ENCODE measurements at regions not wholly inside any gene's neighbourhood (a gene's known extent, or its start where the extent isn't known, plus 50 kb on each side); places are given as distances from the start of the nearest gene placed in this dataset.

GRCh38 chr10:108771106-108771505, 1152.2 kb downstream of the XPNPEP1 start:
- Histone ChIP-seq H3K23me2 (ENCODE audit: insufficient read length, low read depth, low read length, poor library complexity, severe bottlenecking) (no peaks in the 10 kb centered on the region), H3K4me2 (ENCODE audit: insufficient read depth, insufficient read length, low read length) (no peak overlapping the region), H2BK15ac (ENCODE audit: low read depth, low read length) (no peak overlapping the region), H3K4ac (ENCODE audit: low read depth, low read length) (no peak overlapping the region), H3K56ac (ENCODE audit: insufficient read length, low read depth, low read length) (no peak overlapping the region), H3T11ph (ENCODE audit: low read length) (no peak overlapping the region), H4K20me1 (ENCODE audit: control insufficient read depth, insufficient read depth, insufficient read length) (no peaks in the 10 kb centered on the region), H4K8ac (replicated peaks; ENCODE audit: insufficient read length, low read depth, low read length) (no peak overlapping the region), H4K5ac (ENCODE audit: insufficient read length, low read depth, low read length) (no peak overlapping the region), H3K18ac (ENCODE audit: insufficient read length, low read depth, low read length) (no peak overlapping the region), H3K9ac (ENCODE audit: extremely low read depth, insufficient read length, low read length) (no peak overlapping the region), H2BK5ac (ENCODE audit: insufficient read length, low read length) (no peak overlapping the region), H2AFZ (ENCODE audit: low read length) (no peak overlapping the region), H3K79me2 (ENCODE audit: insufficient read depth, low read length) (no peaks in the 10 kb centered on the region), H3K23ac (ENCODE audit: insufficient read length, low read depth, low read length) (no peak overlapping the region), H4K91ac (ENCODE audit: insufficient read length, low read depth, low read length) (no peak overlapping the region), H2BK120ac (ENCODE audit: low read depth, low read length, poor library complexity, severe bottlenecking) (no peak overlapping the region), H2AK5ac (ENCODE audit: insufficient read length, low read length) (no peak overlapping the region), H3K27me3 (ENCODE audit: insufficient read depth, low read length) (no peaks in the 10 kb centered on the region), H3K4me1 (ENCODE audit: insufficient read depth, low read length) (no peaks in the 10 kb centered on the region), H3K9me3 (ENCODE audit: control insufficient read depth, low read depth, low read length) (no peaks in the 10 kb centered on the region), H3K79me1 (ENCODE audit: insufficient read depth, low read depth, low read length, poor library complexity, severe bottlenecking) (no peaks in the 10 kb centered on the region), H3K27ac (ENCODE audit: insufficient read length, low read depth, low read length) (no peak overlapping the region), H2BK12ac (ENCODE audit: insufficient read length, low read depth, low read length) (no peak overlapping the region), H2BK20ac (ENCODE audit: low read depth, low read length, poor library complexity, severe bottlenecking) (no peak overlapping the region), H3K14ac (ENCODE audit: insufficient read depth, low read length) (no peak overlapping the region)
- Mint-ChIP-seq H3K9me3 (no peaks in the 10 kb centered on the region; a peak in 1 of 5 replicates), H3K27me3 (ENCODE audit: low read depth) (no peaks in the 10 kb centered on the region; the same call in 1 of the 2 replicates), H3K4me1 (no peaks in the 10 kb centered on the region), H3K4me3 (no peak overlapping the region), H3K27ac (no peak overlapping the region), H3K36me3 (ENCODE audit: insufficient read depth in 1 of 3, low read depth in 3 of 3) (no peaks in the 10 kb centered on the region)
- no peak for TF ChIP-seq CTCF (conservative IDR thresholded peaks at IDR 0.05)
- DNase-seq: no peak

Data from H9 (cell line).